ENCODE measurements at regions not wholly inside any gene's neighbourhood (a gene's known extent, or its start where the extent isn't known, plus 50 kb on each side); places are given as distances from the start of the nearest gene placed in this dataset.

- no peak overlapping the region for H3K4me3 ChIP-seq (ENCODE audit: low read depth, low read length)
- TF ChIP-seq CTCF (IDR thresholded peaks at IDR 0.05; ENCODE audit: insufficient read depth, low read length, missing control alignments) = no peak
- DNase-seq (ENCODE audit: low read depth, low spot score) = no peak
- ChIA-PET POLR2A (no interaction called here), CTCF (no interaction called here)
Measured at GRCh38 chr11:70508231-70508480, 109.8 kb downstream of the CTTN start.

- ChIA-PET POLR2A (no interaction called here), CTCF (no interaction called here)
- no peak for TF ChIP-seq CTCF (IDR thresholded peaks at IDR 0.05; ENCODE audit: insufficient read depth, low read length, missing control alignments)
- H3K4me3 ChIP-seq (ENCODE audit: low read depth, low read length) = no peak overlapping the region
- no peak for DNase-seq (ENCODE audit: low read depth, low spot score)
Measured at GRCh38 chr11:70509476-70509875, 111.1 kb downstream of the CTTN start.

GRCh38 chr11:70510106-70510505 is 111.8 kb downstream of the CTTN start:
- H3K4me3 ChIP-seq (ENCODE audit: low read depth, low read length) = no peak overlapping the region
- POLR2A ChIA-PET = no interaction called here
- TF ChIP-seq CTCF (IDR thresholded peaks at IDR 0.05; ENCODE audit: insufficient read depth, low read length, missing control alignments) = no peak
- no peak for DNase-seq (ENCODE audit: low read depth, low spot score)
- CTCF ChIA-PET = no interaction called here

- CTCF ChIA-PET = no interaction called here
- no peak for DNase-seq (ENCODE audit: low read depth, low spot score)
- no peak overlapping the region for H3K4me3 ChIP-seq (ENCODE audit: low read depth, low read length)
- POLR2A ChIA-PET = no interaction called here
- TF ChIP-seq CTCF (IDR thresholded peaks at IDR 0.05; ENCODE audit: insufficient read depth, low read length, missing control alignments) = no peak
Measured at GRCh38 chr11:70510571-70510970, 112.2 kb downstream of the CTTN start.

- DNase-seq (ENCODE audit: low read depth, low spot score) = no peak
- no peak overlapping the region for H3K4me3 ChIP-seq (ENCODE audit: low read depth, low read length)
- CTCF ChIA-PET = no interaction called here
- no peak for TF ChIP-seq CTCF (IDR thresholded peaks at IDR 0.05; ENCODE audit: insufficient read depth, low read length, missing control alignments)
- POLR2A ChIA-PET = no interaction called here
Measured at GRCh38 chr11:70511345-70511744, 113.0 kb downstream of the CTTN start.

GRCh38 chr11:70512716-70513115 is 114.4 kb downstream of the CTTN start:
- POLR2A ChIA-PET = no interaction called here
- H3K4me3 ChIP-seq (ENCODE audit: low read depth, low read length) = no peak overlapping the region
- TF ChIP-seq CTCF (IDR thresholded peaks at IDR 0.05; ENCODE audit: insufficient read depth, low read length, missing control alignments) = no peak
- no peak for DNase-seq (ENCODE audit: low read depth, low spot score)
- CTCF ChIA-PET = interaction anchor here (1.0 kb wide), 1 partner anchor 45 kb away, joined by 4 read pairs; no protein-coding TSS in a partner anchor

- DNase-seq (ENCODE audit: low read depth, low spot score) = no peak
- CTCF ChIA-PET = no interaction called here
- H3K4me3 ChIP-seq (ENCODE audit: low read depth, low read length) = no peak overlapping the region
- POLR2A ChIA-PET = no interaction called here
- TF ChIP-seq CTCF (IDR thresholded peaks at IDR 0.05; ENCODE audit: insufficient read depth, low read length, missing control alignments) = no peak
Measured at GRCh38 chr11:70517203-70517602, 118.9 kb downstream of the CTTN start.

Measured in AG04449 (cell line).